ENCODE measurements at regions not wholly inside any gene's neighbourhood (a gene's known extent, or its start where the extent isn't known, plus 50 kb on each side); places are given as distances from the start of the nearest gene placed in this dataset.

GRCh38 chr11:79937676-79938334, 497.0 kb upstream of the TENM4 start:
- no peaks in the 10 kb centered on the region for H4K20me1 ChIP-seq (ENCODE audit: insufficient read depth, low read length)
- H3K9me2 ChIP-seq (ENCODE audit: low read depth, low read length), result no peaks in the 10 kb centered on the region
- H3K4me3 ChIP-seq (ENCODE audit: low read depth, low read length, poor library complexity, severe bottlenecking), result no peak overlapping the region
- no peak overlapping the region for H2AFZ ChIP-seq (ENCODE audit: low read length)
- H3K9me3 ChIP-seq (ENCODE audit: low read length), result no peaks in the 10 kb centered on the region
- no peaks in the 10 kb centered on the region for H3K36me3 ChIP-seq (ENCODE audit: insufficient read depth, low read length)
- no peaks in the 10 kb centered on the region for H3K4me1 ChIP-seq (ENCODE audit: insufficient read depth, low read length, severe bottlenecking)
- H3F3A ChIP-seq (ENCODE audit: insufficient read depth, low read length), result no peaks in the 10 kb centered on the region
- no peaks in the 10 kb centered on the region for H3K27me3 ChIP-seq (ENCODE audit: insufficient read depth, low read length)
- TF ChIP-seq, protein P1, sequence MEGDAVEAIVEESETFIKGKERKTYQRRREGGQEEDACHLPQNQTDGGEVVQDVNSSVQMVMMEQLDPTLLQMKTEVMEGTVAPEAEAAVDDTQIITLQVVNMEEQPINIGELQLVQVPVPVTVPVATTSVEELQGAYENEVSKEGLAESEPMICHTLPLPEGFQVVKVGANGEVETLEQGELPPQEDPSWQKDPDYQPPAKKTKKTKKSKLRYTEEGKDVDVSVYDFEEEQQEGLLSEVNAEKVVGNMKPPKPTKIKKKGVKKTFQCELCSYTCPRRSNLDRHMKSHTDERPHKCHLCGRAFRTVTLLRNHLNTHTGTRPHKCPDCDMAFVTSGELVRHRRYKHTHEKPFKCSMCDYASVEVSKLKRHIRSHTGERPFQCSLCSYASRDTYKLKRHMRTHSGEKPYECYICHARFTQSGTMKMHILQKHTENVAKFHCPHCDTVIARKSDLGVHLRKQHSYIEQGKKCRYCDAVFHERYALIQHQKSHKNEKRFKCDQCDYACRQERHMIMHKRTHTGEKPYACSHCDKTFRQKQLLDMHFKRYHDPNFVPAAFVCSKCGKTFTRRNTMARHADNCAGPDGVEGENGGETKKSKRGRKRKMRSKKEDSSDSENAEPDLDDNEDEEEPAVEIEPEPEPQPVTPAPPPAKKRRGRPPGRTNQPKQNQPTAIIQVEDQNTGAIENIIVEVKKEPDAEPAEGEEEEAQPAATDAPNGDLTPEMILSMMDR (IDR thresholded peaks at IDR 0.05; ENCODE audit: low read length), result no peak
- no peak for TF ChIP-seq EZH2 (IDR thresholded peaks at IDR 0.05; ENCODE audit: borderline replicate concordance, low read length)
- no peaks in the 10 kb centered on the region for H3K79me2 ChIP-seq (ENCODE audit: insufficient read depth, low read length)
- no peak overlapping the region for H3K9ac ChIP-seq (ENCODE audit: low read length)
- no peak overlapping the region for H3K4me2 ChIP-seq (ENCODE audit: low read length)
- no peak overlapping the region for H3K27ac ChIP-seq (ENCODE audit: low read depth, low read length, poor library complexity, severe bottlenecking)

DNA sequence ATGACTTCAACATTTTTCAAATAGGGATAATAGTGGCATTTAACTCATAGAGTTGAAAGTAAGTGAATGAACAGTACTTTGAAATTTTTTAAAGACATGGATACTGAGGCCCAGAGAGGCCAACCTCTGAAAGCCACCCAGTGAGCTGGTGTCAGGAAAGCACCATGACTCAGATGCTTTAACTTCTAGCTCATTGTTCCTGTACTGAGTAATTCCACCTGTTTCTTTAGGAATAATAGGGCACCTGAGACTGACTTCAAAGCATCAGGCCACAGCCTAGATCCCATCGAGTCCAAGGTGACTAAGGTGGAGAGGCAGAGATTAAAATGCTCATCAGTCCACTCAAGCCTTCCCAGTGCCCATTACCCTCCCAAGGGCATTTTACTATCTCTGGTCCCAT, 491.8 kb upstream of the TENM4 start:
- Histone ChIP-seq H3K4me3 (ENCODE audit: low read depth, low read length, poor library complexity, severe bottlenecking) (no peak overlapping the region), H3K9ac (ENCODE audit: low read length) (no peak overlapping the region), H4K20me1 (ENCODE audit: insufficient read depth, low read length) (no peaks in the 10 kb centered on the region), H3K27ac (ENCODE audit: low read depth, low read length, poor library complexity, severe bottlenecking) (no peak overlapping the region), H3K4me1 (ENCODE audit: insufficient read depth, low read length, severe bottlenecking) (no peaks in the 10 kb centered on the region), H3K27me3 (ENCODE audit: insufficient read depth, low read length) (no peaks in the 10 kb centered on the region), H3K9me2 (ENCODE audit: low read depth, low read length) (no peaks in the 10 kb centered on the region), H3K4me2 (ENCODE audit: low read length) (no peak overlapping the region), H3K79me2 (ENCODE audit: insufficient read depth, low read length) (no peaks in the 10 kb centered on the region), H3F3A (ENCODE audit: insufficient read depth, low read length) (no peaks in the 10 kb centered on the region), H3K36me3 (ENCODE audit: insufficient read depth, low read length) (no peaks in the 10 kb centered on the region), H2AFZ (ENCODE audit: low read length) (no peak overlapping the region), H3K9me3 (ENCODE audit: low read length) (no peaks in the 10 kb centered on the region)
- TF ChIP-seq EZH2 (IDR thresholded peaks at IDR 0.05; ENCODE audit: borderline replicate concordance, low read length), result no peak
- TF ChIP-seq, protein P1 (IDR thresholded peaks at IDR 0.05; ENCODE audit: low read length), result no peak

- no peaks in the 10 kb centered on the region for H4K20me1 ChIP-seq (ENCODE audit: insufficient read depth, low read length)
- H3K9me3 ChIP-seq (ENCODE audit: low read length), result no peaks in the 10 kb centered on the region
- H3K27me3 ChIP-seq (ENCODE audit: insufficient read depth, low read length), result no peaks in the 10 kb centered on the region
- H3K79me2 ChIP-seq (ENCODE audit: insufficient read depth, low read length), result no peaks in the 10 kb centered on the region
- TF ChIP-seq, protein P1 (IDR thresholded peaks at IDR 0.05; ENCODE audit: low read length), result no peak
- no peak for TF ChIP-seq EZH2 (IDR thresholded peaks at IDR 0.05; ENCODE audit: borderline replicate concordance, low read length)
- H3K4me1 ChIP-seq (ENCODE audit: insufficient read depth, low read length, severe bottlenecking), result no peaks in the 10 kb centered on the region
- H3K27ac ChIP-seq (ENCODE audit: low read depth, low read length, poor library complexity, severe bottlenecking), result no peak overlapping the region
- no peaks in the 10 kb centered on the region for H3K9me2 ChIP-seq (ENCODE audit: low read depth, low read length)
- H3K4me2 ChIP-seq (ENCODE audit: low read length), result no peak overlapping the region
- no peaks in the 10 kb centered on the region for H3K36me3 ChIP-seq (ENCODE audit: insufficient read depth, low read length)
- no peak overlapping the region for H2AFZ ChIP-seq (ENCODE audit: low read length)
- H3K9ac ChIP-seq (ENCODE audit: low read length), result no peak overlapping the region
- H3K4me3 ChIP-seq (ENCODE audit: low read depth, low read length, poor library complexity, severe bottlenecking), result no peak overlapping the region
- no peaks in the 10 kb centered on the region for H3F3A ChIP-seq (ENCODE audit: insufficient read depth, low read length)
Measured at GRCh38 chr11:79931692-79932091, 490.9 kb upstream of the TENM4 start.

Measured in OCI-LY1 (cell line).